Left renal cortex interstitium (tissue), 4 donors: ENCODE measurements at regions not wholly inside any gene's neighbourhood (a gene's known extent, or its start where the extent isn't known, plus 50 kb on each side); places are given as distances from the start of the nearest gene placed in this dataset.

Experiments
- DNase-seq, 4 donors: peaks; one replicate each; pipeline ENCODE4 v3.0.0-alpha.2; 2013; ENCODE audit warnings: low read depth in 4 of 4, low spot score in 2 of 4, missing footprints in 1 of 4

DNA sequence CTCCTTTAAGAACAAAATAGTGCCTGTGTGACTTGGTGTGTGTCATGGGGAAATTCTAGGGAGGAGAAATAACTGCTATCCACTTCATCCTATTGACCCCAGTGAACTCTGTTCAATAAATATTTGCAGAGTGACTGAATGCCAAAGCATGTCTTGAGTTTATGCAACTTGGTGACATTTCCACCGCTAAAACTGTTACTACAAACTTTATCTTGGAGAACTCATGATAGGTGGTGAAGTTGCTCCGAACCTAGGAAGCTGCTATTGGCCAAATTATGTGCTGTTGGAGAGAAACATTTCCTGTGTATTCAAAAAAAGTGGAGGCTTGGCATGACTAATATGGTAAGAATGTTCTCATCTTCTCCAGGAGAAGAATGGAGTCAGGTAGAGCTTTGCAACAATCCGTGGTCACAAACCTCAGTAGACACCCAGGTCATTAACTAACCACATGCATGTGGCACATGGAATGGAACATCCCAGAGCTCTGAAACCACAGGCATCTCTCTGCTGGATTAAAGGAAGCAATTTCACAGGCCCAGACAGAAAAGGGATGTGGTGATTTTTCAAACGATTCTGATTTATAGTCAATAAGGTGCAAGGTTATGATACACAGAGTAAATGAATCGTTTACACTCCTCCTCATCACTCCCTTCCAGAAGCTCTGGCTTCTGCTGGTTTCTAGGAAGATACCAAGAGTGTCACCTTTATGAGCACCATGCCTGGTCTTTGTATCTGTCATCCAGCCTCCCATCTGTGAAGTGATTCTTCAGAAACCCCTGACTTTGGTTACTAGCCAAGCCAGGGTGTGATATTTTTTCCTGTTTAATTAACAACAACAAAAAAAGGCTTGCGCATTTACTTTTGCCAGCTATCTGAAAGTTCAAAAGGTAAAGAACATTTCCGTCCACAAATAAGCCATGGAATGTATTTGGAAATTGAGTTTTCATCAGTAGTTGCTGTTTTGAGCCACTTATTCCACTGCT is 361.1 kb downstream of the TGFB2 start:
- no peak for DNase-seq

DNA sequence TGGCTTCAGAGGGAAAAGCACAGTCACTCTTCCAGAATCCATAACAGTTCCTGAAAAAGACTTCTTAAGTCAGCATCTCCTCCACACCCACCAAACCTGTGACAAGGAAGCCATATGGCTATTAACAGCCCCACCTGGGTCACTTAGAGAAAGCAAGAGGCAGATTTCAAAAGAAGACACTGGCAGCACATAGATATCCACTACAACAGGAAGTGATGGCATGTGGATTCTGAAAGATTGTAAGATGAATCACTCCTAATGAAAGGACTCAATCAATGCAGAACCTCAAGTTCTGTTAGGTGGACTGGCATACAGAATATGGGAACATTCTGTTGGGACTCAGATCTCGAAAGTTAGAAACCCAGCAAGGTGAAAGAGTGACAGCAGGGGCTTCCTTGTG is 365.9 kb downstream of the TGFB2 start:
- no peak for DNase-seq

DNA sequence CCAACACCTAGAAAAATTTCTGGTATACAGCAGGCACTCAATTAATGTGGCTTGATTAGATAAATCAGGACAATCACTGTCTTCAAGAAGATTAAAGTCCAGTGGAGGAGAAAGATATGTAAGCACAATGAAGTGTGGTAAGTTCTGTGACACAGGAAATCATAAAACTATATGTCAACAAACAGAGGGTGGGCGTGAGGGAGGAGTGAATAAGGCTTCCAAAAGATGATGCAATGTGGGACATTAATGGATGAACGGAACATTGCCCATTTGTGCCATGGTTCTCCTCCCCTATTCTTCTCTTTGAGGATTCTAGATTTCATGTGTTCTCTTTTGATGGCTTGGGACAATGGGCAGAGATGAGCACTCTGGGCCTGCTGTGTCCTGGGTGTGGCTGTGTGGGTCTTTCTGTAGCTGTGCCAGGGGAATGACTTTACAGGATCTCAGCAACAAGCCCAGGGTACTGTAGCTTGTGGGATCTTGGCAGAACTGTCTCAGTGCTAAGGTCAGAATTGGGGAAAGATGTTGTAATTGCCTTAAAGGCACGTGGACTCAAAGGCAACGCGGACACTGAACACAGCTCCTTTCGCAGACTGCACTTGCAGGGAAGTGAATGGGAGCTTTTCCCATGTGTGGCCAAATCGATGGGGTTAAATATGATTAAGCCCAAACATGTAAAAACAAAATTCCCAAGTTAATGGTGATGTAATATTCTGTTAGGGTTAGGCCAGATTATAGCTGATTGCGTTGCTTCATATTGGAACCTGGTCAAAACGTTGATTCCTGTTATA is 366.9 kb downstream of the TGFB2 start:
- no peak for DNase-seq

DNA sequence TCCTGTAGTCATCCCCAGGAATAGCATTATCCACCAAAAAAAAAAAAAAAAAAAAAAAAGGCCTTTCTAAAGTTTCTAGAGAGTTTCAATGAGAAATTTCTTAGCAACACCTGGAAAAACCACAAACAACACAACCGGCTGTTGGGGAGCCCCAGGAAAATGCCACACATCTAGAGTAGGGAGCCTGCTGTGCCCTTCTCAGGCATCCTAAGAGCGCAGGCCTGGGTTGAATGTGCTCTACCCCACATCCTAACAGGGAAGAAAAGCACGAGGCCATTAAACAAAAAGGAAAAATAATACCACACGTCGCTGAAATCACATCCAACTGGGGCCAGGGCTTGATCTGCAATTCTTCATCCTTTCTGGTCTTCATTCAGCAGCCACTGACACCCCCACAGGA is 367.5 kb downstream of the TGFB2 start:
- DNase-seq, result no peak

DNA sequence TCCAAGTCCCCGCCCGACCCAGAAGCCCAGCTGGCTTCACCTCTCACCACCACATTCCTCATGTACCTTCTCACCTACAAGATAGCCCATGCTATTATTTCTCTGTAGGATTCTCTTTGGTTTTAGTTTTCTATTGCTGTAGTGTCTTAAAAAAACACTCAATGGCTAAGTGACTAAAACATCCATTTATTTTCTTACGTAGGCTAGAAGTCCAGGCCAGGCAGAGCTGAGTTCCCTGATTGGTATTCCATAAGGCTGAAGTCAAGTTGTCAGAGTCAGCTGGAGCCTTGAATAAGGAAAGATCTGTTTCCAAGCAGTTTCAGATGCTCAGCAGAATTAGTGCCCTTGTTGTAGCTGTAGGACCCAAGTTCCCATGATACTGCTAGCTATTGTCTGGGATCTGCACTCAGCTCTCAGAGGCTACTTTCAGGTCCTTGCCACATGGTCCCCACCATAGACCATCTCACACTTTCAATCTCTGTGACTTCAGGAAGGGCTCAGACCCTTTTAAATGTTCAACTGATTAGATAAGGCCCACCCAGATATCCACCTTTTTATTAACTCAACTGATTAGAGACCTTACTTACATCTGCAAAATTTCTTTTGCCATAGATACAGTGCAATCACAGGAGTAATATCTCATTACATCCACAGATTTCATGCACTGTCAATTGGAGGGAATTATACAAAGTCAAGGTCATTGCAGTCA is 371.0 kb downstream of the TGFB2 start:
- no peak for DNase-seq

DNA sequence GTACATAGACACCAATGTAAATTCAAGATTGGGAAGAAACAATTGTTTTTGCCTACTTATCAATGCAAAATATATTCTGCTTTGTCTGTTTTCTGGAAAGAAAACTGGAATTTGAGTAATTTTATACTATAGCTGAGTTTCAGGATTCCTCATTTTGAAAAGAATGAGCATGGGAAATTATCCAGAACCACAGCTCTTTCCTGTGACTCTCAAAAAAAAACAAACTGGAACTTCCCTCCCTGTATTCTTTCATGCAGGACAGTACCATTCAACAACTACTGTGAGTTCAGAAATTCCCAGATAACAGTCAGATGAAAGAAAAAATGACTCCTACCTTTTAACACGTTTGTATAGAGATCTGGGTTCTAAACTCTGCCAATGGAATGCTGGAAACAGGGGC is 372.4 kb downstream of the TGFB2 start:
- DNase-seq, result no peak

DNA sequence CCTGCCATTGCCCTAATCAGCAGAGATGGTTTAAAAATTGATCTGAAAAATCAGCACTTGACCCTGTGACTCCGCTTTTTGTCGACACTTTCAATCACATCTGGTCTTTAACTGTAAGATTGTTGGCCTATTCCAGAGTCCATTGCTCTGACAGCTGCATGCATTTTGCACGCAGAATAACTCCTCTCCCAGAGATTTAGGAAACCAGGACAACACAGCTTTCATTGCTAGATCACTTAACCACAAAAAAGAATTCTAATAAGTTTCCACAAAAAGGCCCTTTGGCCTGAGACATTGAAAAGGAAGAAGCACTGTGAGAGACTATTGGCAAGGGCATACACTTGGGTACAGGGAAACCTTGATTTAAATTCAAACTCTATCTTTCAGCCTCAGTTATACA is 373.1 kb downstream of the TGFB2 start:
- DNase-seq, result no peak

DNA sequence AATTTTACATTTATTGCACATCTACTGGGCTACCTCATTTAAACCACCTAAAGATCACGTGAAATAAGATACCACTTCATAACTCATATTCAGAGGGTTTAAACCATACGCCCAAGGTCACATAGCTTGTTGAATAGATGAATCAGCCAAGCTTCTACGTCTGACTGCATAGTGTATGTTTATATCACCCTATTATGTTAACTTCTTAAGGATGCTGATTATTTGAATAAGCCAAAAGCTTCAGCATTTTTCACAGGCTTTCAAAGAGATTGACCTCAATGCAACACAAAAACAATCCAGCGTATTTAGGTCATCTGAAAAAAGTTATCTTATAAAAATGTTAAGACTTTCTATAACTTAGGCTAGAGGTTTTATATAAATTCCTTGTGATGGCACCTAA is 373.8 kb downstream of the TGFB2 start:
- no peak for DNase-seq

DNA sequence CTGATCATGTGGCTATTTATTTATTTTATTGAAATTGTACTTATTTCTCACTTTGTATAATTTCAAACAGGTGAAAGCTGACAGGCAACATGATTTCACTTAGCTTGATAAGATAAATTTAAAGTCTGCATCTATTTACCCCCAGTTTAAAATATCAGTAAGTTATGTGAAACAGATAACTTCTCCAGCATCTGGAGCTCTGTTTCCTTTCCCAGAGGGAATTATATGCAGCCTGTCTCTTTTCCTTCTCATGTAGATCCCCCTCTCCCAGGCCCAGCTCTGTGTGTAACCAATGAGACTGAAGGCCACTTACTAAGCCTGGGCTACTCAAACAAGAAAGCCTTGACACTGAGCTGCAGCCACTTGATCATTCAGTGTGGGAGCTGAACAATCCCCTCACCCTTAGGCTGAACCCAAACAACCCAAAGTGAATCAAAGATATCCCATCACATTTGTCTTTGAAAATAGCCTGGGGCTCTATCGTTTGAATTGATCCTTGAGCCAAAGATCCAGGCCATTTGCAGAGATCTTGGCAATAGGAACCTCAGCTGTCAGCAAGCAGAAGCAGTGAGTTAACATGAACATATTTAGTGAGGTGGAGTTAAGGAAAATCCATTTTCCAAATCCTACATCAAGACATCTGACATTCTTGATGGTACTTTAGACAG is 383.9 kb downstream of the TGFB2 start:
- DNase-seq, result no peak

DNA sequence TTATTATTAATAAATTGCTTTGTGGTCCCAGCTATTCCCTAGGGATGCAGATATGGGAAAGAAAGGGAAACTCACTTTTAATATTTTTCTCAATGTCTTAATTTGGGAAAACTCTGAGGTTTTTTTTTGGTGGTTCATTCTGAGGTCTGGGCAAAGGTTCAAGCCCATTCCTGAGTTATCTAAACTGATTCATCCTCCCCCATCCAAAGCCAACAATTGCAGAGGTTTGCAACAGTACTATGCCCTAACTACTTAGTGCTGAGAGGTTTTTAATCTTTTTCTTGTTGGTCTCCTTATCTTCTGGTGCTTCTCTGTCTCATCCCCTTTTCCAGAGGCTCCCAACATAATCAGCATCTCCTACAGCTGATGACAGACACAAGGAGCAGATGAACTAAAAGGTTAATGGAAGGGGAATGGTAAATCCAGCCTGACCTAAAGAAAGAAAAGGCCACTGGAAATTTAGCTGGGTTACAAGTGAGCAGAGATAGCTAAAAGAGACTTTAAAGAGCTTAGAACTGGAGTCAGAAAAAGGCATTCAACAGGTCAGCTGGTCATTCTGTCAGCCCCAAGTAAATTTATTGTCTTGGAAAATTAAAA is 390.4 kb downstream of the TGFB2 start:
- peak in 1 of 4 donors; percentile 28 for DNase-seq

DNA sequence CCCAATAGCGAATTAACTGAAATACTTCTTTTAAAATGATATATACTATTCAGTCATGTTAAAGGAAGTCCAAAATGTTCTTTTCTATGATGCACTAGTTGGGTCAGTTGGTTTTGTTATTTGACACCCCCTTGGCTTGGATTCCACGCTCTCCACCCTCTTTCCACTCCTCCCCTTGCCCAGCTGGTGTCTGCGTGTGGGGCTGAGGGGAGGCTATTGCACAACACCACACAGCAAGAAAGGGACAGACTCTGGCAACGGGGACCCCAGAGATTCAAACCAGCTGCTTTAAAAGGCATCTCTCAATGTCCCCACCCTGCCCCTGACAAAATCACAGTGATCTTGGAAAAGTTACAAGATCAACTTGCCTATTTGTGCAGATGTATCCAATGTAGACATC is 394.3 kb downstream of the TGFB2 start:
- no peak for DNase-seq

DNA sequence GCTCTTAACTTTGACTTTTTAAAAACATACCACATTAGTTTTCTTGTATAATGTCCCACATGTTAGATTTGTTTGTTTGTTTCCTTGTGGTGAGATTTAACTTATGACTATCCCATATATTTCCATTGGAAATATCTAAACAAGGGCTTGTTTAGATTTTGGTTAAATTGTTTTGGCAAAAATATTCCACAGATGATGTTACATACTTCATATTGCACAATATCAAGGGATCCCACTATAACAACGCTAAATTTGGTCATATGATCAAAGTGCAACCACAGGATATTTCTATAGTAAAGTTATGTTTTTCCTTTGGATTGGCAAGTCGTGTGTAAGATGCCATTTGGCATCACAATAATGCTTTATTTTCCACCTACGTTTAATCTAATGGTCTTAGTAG is 396.7 kb downstream of the TGFB2 start:
- no peak for DNase-seq

DNA sequence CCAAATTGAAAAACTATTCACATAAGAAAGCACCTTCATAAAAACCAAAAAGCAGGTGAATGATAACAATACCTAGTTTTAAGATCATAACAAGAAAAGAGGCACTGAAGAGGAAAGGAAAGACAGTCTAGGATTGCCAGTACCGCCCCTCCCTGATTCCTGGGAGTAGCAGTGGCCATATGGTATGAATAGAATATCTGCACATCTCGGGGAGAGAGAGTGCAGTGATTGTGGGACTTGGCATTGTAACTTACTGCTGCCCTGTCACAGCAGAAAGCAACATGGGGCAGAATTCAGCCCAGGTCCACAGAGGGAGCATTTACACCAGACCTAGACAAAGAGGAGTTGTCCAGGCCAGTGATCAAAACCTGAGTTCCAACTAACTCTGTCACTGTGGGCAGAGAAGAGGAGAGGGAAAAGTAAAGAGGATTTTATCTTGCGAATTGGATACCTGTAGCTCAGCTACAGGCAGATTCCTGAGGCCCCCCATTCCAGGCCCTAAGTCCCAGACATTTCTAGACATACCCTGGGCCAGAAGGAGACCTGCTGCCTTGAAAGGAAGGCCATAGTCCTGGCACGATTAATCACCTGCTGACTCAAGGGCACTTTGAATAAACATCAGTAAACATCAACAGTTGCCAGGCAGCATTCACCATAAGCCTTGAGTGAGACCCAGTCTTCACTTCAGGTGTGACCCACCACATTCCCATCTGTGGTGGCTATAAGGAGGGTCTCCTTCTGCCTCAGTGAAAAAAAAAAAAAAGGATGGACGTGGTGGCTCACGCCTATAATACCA is 397.5 kb downstream of the TGFB2 start:
- DNase-seq, result no peak

DNA sequence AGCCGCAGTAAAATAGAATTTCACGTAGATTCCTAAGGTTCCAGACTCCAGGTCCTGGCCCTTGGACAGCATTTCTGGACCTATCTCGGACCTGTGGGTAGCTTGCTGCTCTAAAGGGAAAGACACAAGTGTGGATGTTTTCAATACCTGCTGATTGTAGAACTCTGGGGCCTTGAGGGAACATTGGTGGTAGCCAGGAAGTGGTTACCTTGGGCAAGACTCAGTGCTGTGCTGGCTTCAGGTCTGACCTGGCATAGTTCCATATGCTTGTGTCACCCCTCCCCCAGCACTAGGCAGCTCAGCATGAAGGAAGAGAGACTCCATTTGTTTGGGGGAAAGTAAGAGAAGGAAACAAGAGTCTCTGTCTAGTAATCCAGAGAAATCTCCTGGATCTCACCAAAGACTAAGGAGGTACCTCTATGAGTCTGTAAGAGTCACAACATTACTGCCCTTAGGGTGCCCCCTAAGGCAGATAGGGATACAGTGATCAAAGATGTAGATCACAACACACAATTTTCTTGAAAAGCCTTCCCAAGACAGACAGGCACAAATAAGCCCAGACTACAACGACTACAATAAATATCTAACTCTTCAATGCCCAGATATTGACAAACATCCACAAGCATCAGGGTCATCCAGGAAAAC is 398.8 kb downstream of the TGFB2 start:
- DNase-seq, result no peak

DNA sequence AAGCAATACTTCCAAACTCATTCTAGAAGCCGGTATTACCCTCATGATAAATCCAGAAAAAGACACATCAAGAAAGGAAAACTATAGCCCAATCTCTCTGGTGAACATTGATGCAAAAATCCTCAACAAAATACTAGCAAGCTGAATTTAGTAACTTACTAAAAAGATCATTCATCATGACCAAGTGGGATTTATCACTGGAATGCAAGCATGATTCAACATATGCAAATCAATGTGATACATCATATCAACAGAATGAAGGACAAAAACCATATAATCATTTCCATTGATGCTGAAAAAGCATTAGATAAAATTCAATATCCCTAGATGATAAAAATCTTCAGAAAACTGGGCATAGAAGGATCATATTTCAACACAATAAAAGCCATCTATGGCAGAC is 402.9 kb downstream of the TGFB2 start:
- DNase-seq, result no peak

DNA sequence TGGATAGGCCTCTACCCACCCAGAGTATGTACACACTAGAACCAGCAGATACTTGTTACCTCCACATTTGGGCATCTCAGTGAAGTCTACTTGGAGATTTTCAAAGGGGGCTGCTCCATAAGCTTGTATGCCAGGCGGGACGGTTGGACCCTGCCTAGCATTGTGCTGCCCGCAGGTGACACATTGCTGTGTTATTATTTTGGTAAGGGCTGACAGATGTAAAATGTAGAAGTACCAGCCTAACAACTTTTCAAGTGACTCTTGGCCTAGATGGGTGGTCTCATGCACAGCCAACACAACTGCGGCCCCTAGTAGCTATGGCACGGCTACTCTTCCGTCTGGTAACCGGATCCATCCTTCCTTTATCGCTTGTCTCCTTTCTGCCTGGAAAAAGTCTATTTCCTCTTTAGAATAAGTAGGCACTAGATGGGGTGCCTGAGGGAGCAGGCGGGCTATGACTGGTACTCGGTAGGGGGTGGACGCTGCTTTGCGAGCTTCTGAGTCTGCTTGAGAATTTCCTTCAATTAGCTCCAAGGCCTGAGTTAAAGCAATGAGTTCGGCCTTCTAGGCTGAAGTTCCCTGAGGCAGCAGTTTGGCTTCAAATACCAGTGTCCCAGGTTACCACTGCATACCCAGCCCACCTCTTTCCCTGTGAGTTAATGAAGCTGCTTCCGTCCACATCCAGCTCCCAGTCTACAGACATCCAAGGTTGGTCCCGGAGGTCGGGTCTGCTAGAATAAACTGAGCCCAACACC is 405.3 kb downstream of the TGFB2 start:
- DNase-seq, result no peak

DNA sequence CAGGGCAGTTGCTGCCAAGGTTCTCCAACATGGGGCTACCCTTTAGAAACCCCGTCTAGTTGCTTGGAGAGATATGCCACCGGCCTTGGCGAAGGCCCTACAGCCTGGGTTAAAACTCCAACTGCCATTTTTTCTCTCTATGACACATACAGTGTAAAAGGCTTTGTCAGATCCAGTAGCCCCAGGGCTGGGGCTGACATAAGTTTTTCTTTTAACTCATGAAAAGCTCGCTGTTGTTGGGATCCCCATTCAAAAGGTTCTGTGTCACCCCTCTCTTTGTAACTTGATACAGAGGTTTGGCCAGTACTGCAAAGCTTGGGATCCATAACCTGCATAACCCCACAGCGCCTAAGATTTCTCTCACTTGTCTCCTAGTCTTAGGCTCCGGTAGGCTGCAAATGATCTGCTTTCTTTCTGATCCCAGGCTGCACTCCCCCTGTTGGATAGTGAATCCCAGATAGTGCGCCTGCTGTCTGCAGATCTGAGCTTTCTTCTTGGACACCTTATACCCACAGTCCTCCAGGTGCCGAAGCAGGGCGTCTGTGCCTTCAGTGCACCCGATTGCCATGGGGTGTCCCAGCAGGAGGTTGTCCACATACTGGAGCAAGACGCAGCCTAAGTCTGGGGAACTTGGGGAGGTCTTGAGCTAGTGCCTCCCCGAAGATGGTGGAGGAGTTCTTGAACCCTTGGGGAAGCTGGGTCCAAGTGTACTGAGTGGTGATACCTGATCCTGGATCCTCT is 406.2 kb downstream of the TGFB2 start:
- no peak for DNase-seq

DNA sequence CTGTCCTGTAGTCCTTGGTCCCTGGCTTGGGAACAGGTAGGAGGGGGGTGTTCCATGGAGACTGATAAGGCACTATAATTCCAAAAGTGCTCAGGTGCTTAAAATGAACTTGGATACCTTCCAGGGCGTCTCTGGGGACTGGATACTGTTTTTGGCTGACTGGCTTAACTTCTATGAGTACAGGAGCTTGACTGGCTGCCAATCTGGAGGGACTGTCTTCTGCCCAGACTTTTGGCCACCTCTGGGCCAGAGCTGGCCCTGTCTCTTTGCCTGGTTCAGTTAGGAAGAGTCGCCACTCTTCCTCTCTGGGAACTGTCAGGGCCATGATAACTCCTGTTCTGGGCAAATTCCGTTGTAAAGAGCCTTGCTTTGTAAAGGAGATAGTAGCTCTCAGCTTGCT is 407.0 kb downstream of the TGFB2 start:
- DNase-seq, result no peak
